GM12892 (cell line): ENCODE measurements at regions not wholly inside any gene's neighbourhood (a gene's known extent, or its start where the extent isn't known, plus 50 kb on each side); places are given as distances from the start of the nearest gene placed in this dataset.

Experiments used
- POLR2A ChIP-seq: IDR thresholded peaks from 2 replicates; pipeline ENCODE4 v1.6.1; 2011; ENCODE audit warnings: low read depth, low read length, control low read depth
- POLR2AphosphoS5 ChIP-seq: IDR thresholded peaks from 2 replicates; pipeline ENCODE4 v1.6.1; 2011; ENCODE audit warnings: low read depth, low read length, control low read depth
- TAF1 ChIP-seq: IDR thresholded peaks from 2 replicates; pipeline ENCODE4 v1.6.1; 2011; ENCODE audit warnings: low read depth, mild to moderate bottlenecking, control low read depth, low read length, borderline replicate concordance

GRCh38 chr6:114764866-114765265, 422.0 kb upstream of the HS3ST5 start:
- TF ChIP-seq POLR2AphosphoS5 (no peak), TAF1 (no peak), POLR2A (no peak)
